ENCODE measurements at regions not wholly inside any gene's neighbourhood (a gene's known extent, or its start where the extent isn't known, plus 50 kb on each side); places are given as distances from the start of the nearest gene placed in this dataset.

- no peak overlapping the region for H3K27ac Mint-ChIP-seq
- peaks cover 0 to 3% (median 0%) of the 10 kb centered on the region in 7 donors for H3K9me3 Mint-ChIP-seq
- H3K4me1 Mint-ChIP-seq: no peaks in the 10 kb centered on the region
These were observed 1703.9 kb upstream of the TENM3 start for GRCh38 chr4:180539284-180539683.

DNA sequence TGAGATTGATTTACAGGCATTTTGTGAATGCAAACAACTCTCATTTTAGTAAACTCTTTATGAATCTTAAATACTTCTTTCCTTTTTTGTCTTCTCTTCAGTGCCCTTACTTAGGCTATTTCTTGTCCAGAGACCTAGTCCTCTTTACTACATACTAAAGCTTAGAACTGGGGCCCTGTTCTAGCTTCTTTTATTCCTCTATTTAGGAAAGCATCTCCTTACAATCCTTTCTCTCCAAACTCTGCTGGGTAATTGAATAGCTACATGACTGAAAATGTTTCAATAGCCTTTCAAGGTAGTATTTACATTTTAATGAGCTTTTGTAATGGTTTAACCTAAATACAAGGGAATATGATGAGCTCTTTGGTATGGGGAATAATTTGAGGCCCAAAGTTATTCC is 1701.5 kb upstream of the TENM3 start:
- no peaks in the 10 kb centered on the region for H3K36me3 ChIP-seq (replicated peaks in 1 of 2; ENCODE audit: control insufficient read depth in 1 of 2, insufficient read depth in 2 of 2, low read length in 2 of 2)
- no peak overlapping the region for H3K27ac ChIP-seq (ENCODE audit: low read depth in 1 of 2, low read length in 2 of 2)
- H3K4me3 ChIP-seq (replicated peaks in 1 of 3; ENCODE audit: low read depth in 2 of 3, low read length in 3 of 3): no peak overlapping the region
- no peaks in the 10 kb centered on the region for H4K20me1 ChIP-seq (ENCODE audit: insufficient read depth, low read length)
- H3K9me3 ChIP-seq (replicated peaks in 1 of 2; ENCODE audit: control insufficient read depth in 1 of 2, insufficient read depth in 1 of 2, low read length in 2 of 2): peaks cover 0 to 7% of the 10 kb centered on the region in 2 donors
- no peaks in the 10 kb centered on the region for H3K27me3 ChIP-seq (ENCODE audit: control insufficient read depth in 2 of 2, insufficient read depth in 2 of 2, low read length in 2 of 2)
- Mint-ChIP-seq H3K4me3 (no peak overlapping the region), H3K4me1 (no peaks in the 10 kb centered on the region), H3K27me3 (ENCODE audit: low read depth in 3 of 3) (peaks cover 0 to 2% (median 0%) of the 10 kb centered on the region in 3 donors), H3K9me3 (peaks cover 0 to 6% (median 1%) of the 10 kb centered on the region in 7 donors), H3K27ac (no peak overlapping the region), H3K36me3 (no peaks in the 10 kb centered on the region)
- no peak for TF ChIP-seq CTCF (IDR thresholded peaks at IDR 0.05)
- DNase-seq: no peak
- H3K79me2 ChIP-seq (ENCODE audit: insufficient read depth, low read length): no peaks in the 10 kb centered on the region
- H3K4me2 ChIP-seq (replicated peaks; ENCODE audit: extremely low read depth, low read length, poor library complexity, severe bottlenecking): no peak overlapping the region
- intact Hi-C loops (cut with micrococcal nuclease): no loop called here
- H2AFZ ChIP-seq (ENCODE audit: insufficient read depth, low read depth, low read length, poor library complexity, severe bottlenecking): no peak overlapping the region
- H3K9ac ChIP-seq (ENCODE audit: insufficient read depth, low read length, poor library complexity, severe bottlenecking): no peak overlapping the region
- no peaks in the 10 kb centered on the region for H3K4me1 ChIP-seq (ENCODE audit: control insufficient read depth in 1 of 2, insufficient read depth in 2 of 2, low read length in 2 of 2)

More at GRCh38 chr4:180539284-180539683, 1703.9 kb upstream of the TENM3 start:
- Histone ChIP-seq H3K27ac (ENCODE audit: low read depth in 1 of 2, low read length in 2 of 2) (no peak overlapping the region), H3K79me2 (ENCODE audit: insufficient read depth, low read length) (no peaks in the 10 kb centered on the region), H3K9me3 (replicated peaks in 1 of 2; ENCODE audit: control insufficient read depth in 1 of 2, insufficient read depth in 1 of 2, low read length in 2 of 2) (no peaks in the 10 kb centered on the region), H3K4me2 (replicated peaks; ENCODE audit: extremely low read depth, low read length, poor library complexity, severe bottlenecking) (no peak overlapping the region), H2AFZ (ENCODE audit: insufficient read depth, low read depth, low read length, poor library complexity, severe bottlenecking) (no peak overlapping the region), H4K20me1 (ENCODE audit: insufficient read depth, low read length) (no peaks in the 10 kb centered on the region), H3K27me3 (ENCODE audit: control insufficient read depth in 2 of 2, insufficient read depth in 2 of 2, low read length in 2 of 2) (no peaks in the 10 kb centered on the region), H3K9ac (ENCODE audit: insufficient read depth, low read length, poor library complexity, severe bottlenecking) (no peak overlapping the region), H3K4me1 (ENCODE audit: control insufficient read depth in 1 of 2, insufficient read depth in 2 of 2, low read length in 2 of 2) (no peaks in the 10 kb centered on the region), H3K36me3 (replicated peaks in 1 of 2; ENCODE audit: control insufficient read depth in 1 of 2, insufficient read depth in 2 of 2, low read length in 2 of 2) (no peaks in the 10 kb centered on the region), H3K4me3 (replicated peaks in 1 of 3; ENCODE audit: low read depth in 2 of 3, low read length in 3 of 3) (no peak overlapping the region)
- Mint-ChIP-seq H3K27me3 (ENCODE audit: low read depth in 3 of 3) (no peaks in the 10 kb centered on the region), H3K4me3 (no peak overlapping the region), H3K36me3 (no peaks in the 10 kb centered on the region)
- no peak for TF ChIP-seq CTCF (IDR thresholded peaks at IDR 0.05)
- WGBS (ENCODE audit: insufficient coverage): 93% methylated on average over 2 of the region's 4 CpGs
- no peak for DNase-seq
- intact Hi-C loops (cut with micrococcal nuclease): no loop called here

All from CD14-positive monocyte (primary cell).